HG03066 (cell line): ENCODE measurements at regions not wholly inside any gene's neighbourhood (a gene's known extent, or its start where the extent isn't known, plus 50 kb on each side); places are given as distances from the start of the nearest gene placed in this dataset.
A peak's percentile ranks its signal among the peaks of the same experiment; 100 is the strongest.
"Not testable (repeated sequence)": the region's sequence is repeated elsewhere in the genome, so short reads cannot be mapped to it uniquely, and the experiment has no call there.

Experiments
- ATAC-seq: cut with Tn5 transposase; IDR thresholded peaks from one replicate; pipeline ENCODE4 v1.9.1; 2021; ENCODE audit warnings: low read depth; ENCODE audit not compliant: unreplicated experiment

DNA sequence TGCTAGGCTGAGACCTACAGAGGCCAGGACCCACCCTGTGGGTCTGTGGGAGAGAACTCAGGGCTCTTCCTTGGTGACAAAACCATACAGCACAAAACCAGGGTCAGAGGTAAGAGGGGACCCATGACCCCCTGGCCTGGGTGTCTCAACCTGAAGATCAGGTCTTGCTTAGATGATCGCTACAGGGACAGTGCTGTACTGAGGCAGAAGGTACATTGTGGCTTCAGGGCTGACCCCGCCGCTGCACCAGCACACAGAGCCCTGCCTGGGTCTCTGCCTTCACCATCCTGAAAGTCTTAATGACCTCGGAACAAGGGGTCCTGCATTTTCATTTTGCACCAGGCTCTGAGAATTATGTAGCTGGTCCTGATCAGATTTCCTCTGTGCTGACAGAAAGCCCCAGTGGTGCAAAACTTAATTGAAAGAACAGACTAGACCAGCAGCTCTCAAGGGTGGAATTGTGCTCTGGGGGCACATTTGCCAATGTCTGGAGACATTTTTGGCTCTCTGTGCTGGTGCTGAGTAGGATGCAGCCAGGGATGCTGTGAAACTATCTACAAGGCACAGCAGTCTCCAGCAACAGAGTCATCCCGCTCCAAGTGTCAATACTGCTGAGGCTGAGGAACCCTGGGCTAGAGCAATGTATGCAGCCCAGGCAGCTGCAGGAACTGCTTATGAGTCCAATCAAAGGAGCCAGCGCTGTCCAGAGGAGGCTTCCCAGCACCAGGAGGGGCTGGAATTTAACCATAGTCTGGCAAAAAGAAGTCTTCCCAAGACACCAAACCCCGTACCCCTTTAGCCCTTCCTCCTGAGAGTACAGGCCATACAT is 254.9 kb downstream of the ERMARD start:
- no peak for ATAC-seq

DNA sequence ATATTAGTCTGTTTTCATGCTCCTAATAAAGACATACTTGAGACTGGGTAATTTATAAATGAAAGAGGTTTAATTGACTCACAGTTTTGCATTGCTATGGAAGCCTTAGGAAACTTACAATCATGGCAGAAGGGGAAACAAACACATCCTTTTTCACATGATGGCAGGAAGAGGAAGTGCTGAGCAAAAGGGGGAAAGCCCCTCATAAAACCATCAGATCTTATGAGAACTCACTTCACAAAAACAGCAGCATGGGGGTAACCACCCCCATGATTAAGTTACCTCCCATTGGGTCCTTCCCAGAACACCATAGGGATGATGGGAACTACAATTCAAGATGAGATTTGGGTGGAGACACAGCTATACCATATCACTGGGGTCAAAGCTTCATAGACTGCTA is 254.2 kb downstream of the ERMARD start:
- no peak for ATAC-seq

DNA sequence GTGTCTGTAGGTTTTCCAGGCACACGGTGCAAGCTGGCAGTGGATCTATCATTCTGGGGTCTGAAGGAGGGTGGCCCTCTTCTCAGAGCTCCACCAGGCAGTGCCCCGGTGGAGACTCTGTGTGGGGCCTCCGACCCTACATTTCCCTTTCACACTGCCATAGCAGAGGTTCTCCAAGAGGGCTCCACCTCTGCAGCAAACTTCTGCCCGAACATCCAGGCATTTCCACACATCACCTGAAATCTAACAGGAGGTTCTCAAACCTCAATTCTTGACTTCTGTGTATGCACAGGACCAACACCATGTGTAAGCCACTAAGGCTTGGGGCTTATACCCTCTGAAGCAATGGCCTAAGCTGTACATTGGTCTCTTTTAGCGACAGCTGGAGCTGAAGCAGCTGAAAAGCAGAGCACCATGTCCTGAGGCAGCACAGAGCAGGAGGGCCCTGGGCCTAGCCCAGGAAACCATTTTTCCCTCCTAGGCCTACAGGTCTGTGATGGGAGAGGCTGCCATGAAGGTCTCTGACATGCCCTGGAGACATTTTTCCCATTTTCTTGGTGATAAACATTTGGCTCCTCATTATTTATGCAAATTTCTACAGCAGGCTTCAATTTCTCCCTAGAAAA is 253.3 kb downstream of the ERMARD start:
- ATAC-seq: no peak

DNA sequence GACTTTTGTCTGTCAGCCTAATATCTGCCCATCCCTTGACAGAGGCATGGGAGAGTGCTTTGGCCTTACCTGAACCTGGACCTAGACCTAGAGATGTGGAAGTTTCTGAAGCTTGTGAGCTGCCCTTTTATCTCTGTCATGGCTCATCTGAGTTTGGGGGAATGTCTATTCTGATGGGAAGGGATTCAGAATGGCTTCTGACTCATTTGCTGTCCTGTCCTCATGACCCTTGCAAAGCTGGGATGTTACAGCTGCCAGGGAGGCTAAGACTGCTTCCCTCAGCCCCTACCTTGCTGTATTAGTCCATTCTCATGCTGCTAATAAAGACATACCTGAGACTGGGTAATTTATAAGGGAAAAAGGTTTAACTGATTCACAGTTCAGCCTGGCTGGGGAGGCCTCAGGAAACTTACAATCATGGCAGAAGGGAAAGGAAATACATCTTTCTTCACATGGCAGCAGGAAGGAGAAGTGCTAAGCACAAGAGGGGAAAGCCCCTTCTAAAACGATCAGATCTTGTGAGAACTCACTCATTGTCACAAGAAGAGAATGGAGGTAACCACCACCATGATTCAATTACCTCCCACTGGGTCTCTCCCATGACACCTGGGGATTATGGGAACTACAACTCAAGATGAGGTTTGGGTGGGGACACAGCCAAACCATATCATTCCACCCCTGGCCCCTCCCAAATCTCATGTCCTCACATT is 252.2 kb downstream of the ERMARD start:
- no peak for ATAC-seq

DNA sequence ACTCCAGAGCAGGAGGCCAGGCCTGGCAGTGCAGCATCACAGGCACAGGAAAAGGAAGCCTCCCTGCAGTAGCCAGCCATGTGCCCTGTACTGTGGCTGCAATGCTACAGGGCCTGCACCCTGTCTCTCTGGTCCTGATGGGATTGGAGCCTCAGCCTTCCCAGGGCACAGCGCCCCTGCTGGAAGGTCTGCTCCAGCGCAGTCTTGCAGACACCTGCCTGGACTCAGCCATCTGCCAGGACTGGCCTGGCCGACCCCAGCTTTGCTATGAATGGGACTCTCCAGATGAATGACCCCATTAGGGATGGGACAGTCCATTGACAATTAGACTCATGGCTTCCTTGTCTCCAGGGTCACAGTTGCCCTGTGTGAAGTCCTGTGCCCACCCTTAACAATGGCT is 251.6 kb downstream of the ERMARD start:
- no peak for ATAC-seq

DNA sequence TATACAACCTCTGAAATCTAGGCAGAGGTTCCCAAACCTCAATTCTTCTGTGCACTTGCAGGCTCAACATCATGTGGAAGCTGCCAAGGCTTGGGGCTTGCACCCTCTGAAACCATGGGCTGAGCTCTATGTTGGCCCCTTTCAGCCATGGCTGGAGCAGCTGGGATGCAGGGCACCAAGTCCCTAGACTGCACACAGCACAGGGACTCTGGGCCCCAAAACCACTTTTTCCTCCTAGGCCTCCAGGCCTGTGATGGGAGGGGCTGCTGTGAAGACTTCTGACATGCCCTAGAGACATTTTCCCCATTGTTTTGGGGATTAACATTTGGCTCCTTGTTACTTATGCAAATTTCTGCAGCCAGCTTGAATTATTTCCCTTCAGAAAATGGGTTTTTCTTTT is 250.4 kb downstream of the ERMARD start:
- not testable (repeated sequence) for ATAC-seq

DNA sequence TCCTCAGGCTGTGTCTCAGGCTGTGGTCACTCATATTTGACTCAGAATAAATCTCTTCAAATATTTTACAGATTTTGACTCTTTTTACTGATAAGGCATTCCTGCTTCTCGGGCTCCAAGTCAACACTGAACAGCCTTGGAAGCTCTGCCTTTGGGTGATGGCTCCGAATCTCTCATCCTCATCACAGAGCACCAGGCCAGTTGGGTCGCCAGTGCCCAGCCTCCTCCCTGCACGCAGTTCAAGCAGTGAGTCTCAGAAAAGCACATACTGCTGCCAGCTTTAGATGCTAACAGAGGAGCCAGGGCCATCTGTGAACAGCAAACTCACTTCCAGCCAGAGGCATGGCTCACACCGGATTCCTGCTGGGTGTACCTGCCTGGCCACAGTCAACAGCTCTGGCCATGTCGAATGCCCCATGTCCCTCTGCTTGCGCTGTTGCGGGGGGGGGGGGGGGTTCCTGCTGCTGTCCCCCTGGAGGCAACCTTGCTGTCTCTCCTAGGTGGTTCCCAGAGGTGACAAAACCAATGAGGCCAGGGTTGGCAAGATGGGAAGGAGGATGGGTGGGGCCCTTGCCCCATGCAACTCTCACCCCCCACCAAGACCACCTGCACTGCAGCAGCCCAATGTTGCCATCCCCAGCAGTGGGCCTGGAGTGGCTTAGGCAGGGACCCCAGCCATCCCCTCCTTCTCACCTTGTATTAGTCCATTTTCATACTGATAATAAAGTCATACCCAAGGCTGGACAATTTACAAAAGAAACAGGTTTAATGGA is 248.8 kb downstream of the ERMARD start:
- no peak for ATAC-seq

DNA sequence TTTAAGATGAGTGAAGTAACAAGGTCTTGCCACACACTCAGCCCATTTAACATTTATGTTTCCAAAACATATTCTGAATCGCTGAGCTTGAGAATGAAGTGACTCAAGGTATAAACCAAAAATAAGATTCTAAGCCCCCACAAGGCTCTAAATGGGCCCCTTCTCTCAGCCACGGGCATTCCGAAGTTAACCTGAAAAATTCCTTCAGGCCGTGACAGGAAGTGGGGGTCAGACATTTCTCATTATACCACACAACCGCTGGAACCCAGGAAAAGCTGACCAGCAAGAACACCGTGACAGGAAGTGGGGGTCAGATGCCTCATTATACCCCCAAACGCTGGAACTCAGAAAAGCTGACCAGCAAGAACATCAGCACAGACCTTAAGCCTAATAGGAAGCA is 247.9 kb downstream of the ERMARD start:
- ATAC-seq: no peak

DNA sequence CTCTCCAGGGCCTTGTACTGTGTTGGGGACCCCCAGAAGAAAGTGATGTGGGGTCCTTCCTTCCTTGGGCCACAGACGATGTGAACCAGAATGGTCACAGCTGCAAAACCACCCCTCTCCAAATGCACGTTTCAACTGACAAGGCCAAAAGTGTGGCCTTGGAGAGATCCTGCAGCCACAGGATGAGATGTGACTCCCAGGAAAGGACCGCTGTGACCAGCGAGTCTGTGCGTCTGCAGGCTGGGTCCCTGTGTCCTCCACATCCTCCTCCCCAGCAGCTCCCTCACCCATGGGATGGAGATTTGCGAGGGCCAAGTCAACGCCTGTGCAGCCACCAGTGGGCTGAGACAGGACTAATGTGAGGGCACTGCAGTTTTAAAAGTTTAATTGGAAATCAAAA is 247.0 kb downstream of the ERMARD start:
- no peak for ATAC-seq

DNA sequence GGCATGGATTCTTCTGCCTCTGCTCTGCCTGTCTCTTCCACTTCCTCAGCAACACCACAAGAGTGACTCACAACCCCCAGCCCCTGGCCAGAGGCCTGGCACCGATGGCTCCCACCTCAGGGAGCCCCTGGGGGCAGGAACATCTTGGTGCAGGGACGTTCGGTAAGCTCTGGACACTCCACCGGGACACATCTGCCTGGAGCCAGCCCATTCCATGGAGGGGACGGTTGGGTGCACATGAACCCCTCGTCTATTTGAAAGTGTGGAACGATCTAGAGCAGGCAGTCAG is 246.5 kb downstream of the ERMARD start:
- no peak for ATAC-seq

DNA sequence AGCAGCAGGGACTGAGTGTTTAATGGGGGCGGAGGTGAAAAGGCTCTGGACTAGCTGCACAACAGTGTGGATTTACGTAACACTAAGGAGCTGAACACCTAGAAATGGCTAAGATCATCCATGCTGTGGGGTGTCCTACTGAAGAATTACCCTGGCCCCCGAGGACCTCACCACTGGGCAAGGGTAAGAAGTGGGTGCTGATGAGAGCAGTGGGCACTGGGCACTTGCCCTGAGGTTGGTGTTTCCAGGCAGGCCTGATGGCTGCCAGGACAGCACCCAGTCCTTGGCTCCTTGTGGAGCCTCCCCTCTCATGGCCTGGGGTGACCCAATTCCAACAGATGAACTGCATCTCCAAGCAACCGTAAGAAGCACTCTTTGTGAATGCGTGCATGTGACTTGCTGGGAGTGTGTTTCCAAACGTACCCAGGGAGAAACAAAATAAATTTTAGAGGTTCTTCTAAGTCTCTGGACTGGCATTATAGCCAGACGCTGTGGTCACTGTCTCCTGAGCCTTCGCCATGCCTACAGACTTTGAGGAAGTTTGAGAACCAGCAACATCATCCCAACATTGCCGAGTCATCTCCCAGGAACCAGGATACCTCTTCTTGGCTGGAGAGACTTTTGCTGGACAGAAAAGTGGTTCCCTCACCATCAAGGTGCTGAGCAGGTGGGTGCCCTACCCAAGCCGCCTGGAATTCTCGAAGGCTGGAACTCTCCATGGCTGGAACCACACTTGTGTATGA is 245.9 kb downstream of the ERMARD start:
- ATAC-seq: no peak

DNA sequence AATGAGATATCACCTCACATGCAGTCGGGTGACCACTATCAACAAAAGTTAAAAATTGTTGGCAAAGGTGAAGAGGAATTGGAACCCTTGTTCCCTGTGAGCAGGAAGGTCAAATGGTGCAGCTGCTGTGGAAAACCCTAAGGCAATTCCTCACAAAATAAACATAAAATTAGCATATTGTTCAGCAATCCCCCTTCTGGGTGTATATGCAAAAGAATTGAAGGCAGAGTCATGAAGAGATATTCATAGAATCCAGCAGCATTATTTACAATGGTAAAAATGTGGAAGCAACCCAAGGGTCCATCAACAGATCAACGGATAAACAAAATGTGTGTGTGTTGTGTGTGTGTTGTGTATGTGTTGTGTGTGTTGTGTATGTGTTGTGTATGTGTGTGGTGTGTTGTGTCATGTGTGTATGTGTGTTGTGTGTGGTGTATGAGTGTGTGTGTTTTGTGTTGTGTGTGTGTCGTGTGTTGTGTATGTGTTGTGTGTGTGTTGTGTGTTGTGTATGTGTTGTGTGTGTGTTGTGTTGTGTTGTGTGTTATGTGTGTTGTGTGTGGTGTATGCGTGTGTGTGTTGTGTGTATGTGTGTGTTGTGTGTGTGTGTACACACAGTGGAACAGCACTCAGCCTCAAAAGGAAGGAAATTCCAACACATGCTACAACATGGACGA is 245.1 kb downstream of the ERMARD start:
- no peak for ATAC-seq

DNA sequence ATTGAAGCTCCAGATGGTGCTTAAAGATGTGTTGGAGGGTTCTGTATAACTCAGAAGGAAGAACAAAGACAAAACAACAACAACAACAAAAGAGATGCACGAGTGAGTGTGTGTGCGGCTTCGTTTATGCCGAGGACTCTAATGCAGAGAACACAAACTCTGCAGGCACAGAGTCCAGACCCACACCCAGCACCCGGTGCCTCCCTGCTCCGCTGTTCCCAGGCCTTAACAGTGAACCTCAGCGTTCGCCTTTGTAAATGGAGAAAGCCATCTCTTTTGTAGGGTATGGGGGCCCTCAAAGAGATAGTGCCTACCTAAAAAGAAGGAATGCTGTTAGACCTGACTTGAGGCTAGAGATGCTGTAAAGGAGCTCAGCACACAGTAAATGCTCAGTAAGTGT is 243.3 kb downstream of the ERMARD start:
- no peak for ATAC-seq

DNA sequence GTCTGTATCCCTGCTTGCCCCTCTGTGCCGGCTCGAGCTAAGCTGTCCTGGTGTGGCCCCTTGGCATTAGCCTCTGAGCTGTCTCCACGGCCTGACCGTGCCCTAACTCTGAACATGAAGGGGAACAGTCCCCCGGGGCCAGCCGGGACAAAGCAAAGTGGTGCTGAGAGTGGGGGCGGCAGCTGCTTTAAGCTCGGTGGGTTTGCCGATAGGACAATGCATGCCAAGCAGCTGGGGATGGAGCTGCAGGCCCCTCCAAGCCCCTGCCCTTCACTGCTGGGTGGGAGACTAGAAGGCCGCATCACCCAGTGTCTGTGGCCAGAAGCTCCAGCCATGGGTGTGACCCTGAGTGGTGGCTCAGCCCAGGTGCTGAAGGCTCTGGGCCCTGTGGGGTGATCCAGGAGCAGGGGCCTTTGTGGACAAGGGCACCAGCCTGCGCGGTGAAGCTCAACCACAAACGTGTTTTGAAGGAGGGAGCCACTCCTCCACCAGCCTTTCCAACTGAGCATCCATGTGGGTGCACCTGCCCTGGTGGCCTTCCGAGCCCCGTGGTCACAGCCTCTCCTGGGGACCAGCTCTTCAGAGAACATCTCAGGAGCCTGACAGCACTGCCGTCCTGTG is 242.5 kb downstream of the ERMARD start:
- ATAC-seq: no peak

DNA sequence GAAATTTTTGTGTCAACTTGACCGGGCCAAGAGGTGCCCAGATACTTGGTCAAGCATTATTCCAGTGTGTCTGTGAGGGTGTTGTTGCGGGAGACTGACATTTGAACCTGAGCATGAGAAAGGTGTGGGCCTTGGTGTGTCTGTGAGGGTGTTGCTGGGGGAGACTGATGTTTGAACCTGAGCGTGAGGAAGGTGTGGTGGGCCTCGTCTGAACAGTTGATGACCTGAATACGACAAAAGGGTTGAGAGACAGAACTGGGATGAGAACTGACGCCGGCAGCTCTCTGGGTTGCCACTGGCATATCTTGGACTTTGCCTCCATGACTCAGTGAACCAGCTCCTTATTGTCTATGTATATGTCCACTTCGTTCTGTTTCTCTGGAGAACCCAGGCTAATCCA is 240.5 kb downstream of the ERMARD start:
- ATAC-seq: no peak

DNA sequence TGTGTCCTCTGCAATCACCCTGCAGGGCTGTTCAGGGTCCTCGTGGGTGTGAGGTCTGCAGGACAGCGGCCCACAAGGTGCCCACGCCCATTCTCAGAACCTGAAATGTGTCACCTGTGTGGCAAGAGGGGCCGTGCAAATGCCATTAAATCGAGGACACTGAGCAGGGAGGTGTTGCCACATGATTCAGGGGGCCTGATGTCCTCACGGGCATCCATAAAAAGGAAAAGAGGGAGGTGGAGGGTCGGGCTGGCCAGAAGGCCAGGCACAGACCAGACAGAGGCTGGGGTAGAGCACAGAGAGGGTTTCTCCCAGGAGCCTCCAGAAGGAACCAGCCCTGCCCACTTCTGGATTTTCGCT is 239.6 kb downstream of the ERMARD start:
- ATAC-seq: no peak

DNA sequence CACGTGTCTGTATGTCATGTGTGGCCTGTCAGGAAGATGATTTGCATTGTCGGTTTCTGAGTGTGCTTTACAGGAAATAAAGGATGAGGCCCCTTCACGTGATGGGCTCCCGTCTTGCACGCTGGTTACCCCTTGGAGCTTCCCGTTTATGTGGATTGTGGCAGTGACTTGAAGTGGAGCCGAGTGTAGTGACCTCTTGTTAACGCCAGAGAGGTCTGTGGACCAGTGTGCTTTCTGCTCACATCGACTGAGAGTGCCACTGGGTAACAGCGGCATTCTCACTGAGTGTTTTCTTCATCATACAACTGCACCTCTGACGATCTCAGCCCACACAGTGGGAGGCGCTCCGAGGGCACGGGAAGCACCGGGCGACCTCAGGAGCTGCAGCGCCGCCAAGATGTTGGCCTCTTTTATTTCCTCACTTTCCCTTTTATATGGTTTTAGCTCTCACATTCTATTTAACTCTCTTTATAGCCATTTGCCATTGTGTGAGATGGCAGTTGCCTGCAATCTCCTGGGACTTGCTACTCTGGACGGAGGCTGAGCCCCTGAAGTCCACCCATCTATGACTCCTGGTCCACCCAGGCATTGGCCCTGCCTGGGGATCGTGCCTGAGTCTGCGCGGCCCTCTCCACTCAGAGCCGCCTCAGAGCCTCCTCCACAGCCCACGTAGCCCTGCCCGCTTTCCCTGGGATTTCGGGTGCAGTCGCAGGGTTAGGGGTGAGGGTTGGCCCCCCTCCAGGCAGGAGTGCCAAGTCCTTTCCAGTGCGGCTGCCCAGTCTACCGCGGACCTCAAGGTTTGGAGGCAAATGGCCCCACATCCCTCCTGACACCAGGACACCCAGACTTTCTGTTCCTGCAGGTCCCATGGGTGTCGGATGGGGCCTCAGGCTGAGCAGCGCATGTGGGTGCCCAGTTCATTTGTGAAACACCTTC is 238.9 kb downstream of the ERMARD start:
- ATAC-seq: peak; percentile 68

DNA sequence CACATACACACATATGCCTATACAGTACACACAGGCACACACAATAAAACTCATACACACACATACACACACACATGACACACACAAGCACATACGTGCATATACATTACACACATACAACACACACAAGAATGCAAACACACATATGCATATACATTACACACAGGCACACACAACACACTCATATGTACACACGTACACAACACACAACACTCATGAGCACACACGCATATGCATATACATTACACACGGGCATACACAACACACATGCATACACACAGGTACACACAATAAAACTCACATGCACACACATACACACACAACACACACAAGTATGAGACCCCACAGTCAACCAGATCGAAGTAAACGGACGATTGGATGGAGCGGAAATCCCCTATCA is 238.2 kb downstream of the ERMARD start:
- no peak for ATAC-seq
